ENCODE measurements at regions not wholly inside any gene's neighbourhood (a gene's known extent, or its start where the extent isn't known, plus 50 kb on each side); places are given as distances from the start of the nearest gene placed in this dataset.

DNA sequence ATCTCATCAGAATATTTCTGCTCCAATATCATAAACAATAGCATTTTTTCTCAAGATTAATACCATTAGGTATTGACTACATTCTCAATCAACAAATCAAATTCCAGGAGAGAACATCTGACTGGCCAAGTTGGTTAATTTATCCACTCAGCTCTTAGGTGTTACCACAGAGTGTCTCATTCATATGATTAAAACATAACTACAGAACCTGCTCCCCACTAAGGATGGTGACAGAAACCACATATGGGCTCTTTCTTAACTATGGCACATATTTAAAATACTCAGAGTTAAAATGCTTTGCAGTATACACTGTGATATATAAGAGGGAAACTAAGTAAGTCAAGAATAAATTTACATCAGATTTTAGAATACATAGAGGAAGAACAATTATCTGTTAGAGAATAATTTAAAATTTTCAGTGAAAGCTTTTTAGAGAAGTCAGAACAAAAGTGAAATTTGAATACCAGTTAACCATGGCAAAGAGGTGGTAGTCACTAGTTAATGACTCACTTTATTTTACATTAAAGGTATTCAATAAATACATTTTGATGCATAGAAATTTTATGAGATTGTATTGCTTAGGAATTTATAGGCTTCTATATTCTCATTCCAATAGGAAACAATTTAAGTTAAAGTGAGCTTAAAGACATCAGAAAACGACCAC lies 1120.8 kb upstream of the TMEFF2 start:
- Histone ChIP-seq H3K4me3 (ENCODE audit: low read depth, low read length, poor library complexity, severe bottlenecking) (no peak overlapping the region), H3K9me2 (ENCODE audit: insufficient read depth, low read length) (no peaks in the 10 kb centered on the region), H2AFZ (ENCODE audit: low read length) (no peak overlapping the region), H3K4me2 (ENCODE audit: low read length) (no peak overlapping the region), H3K4me1 (ENCODE audit: insufficient read depth, low read length, poor library complexity, severe bottlenecking) (no peaks in the 10 kb centered on the region), H4K20me1 (ENCODE audit: insufficient read depth, low read length) (no peaks in the 10 kb centered on the region), H3K79me2 (ENCODE audit: insufficient read depth, low read depth, low read length) (no peaks in the 10 kb centered on the region), H3K9me3 (ENCODE audit: low read length) (no peaks in the 10 kb centered on the region), H3K27ac (ENCODE audit: low read depth, low read length, poor library complexity, severe bottlenecking) (no peak overlapping the region), H3K36me3 (ENCODE audit: insufficient read depth, low read length) (no peaks in the 10 kb centered on the region)
- ChIA-PET CTCF (ENCODE audit: unreplicated experiment) (interaction anchor here (0.5 kb wide), 1 partner anchor 831 kb away, joined by 3 read pairs; no protein-coding TSS in a partner anchor), POLR2A (no interaction called here)
- BruUV-seq (replicated peaks), result no TSS peak
- no peak for DNase-seq (ENCODE audit: low spot score)
- intact Hi-C loops (cut with micrococcal nuclease; ENCODE audit: unreplicated experiment), result no loop called here
- no peak for TF ChIP-seq EZH2phosphoT487 (IDR thresholded peaks at IDR 0.05; ENCODE audit: borderline replicate concordance, low read depth, low read length)
- TF ChIP-seq, protein P1, sequence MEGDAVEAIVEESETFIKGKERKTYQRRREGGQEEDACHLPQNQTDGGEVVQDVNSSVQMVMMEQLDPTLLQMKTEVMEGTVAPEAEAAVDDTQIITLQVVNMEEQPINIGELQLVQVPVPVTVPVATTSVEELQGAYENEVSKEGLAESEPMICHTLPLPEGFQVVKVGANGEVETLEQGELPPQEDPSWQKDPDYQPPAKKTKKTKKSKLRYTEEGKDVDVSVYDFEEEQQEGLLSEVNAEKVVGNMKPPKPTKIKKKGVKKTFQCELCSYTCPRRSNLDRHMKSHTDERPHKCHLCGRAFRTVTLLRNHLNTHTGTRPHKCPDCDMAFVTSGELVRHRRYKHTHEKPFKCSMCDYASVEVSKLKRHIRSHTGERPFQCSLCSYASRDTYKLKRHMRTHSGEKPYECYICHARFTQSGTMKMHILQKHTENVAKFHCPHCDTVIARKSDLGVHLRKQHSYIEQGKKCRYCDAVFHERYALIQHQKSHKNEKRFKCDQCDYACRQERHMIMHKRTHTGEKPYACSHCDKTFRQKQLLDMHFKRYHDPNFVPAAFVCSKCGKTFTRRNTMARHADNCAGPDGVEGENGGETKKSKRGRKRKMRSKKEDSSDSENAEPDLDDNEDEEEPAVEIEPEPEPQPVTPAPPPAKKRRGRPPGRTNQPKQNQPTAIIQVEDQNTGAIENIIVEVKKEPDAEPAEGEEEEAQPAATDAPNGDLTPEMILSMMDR (conservative IDR thresholded peaks at IDR 0.05; ENCODE audit: low read length), result no peak

DNA sequence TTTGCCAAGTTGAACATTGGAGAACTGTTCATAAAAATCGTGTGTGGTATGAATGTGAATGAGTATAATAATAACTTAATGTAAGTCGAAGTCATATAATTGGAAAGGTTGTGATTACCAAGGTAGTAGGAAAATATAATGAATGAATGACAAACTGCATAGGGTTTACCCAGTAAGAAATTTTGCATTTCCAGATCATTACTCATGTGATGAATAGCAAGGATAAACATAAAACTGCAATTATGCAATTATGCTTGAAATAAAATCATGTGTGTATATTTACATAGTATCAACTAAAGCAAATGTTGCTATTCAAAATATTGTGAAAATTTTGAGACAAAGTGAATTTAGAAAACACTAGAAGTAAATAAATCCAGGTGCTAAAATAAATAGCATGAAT lies 1108.7 kb upstream of the TMEFF2 start:
- TF ChIP-seq, protein P1 (conservative IDR thresholded peaks at IDR 0.05; ENCODE audit: low read length), result no peak
- TF ChIP-seq EZH2phosphoT487 (IDR thresholded peaks at IDR 0.05; ENCODE audit: borderline replicate concordance, low read depth, low read length), result no peak
- ChIA-PET CTCF (ENCODE audit: unreplicated experiment) (no interaction called here), POLR2A (interaction anchor here (1.1 kb wide), 1 partner anchor 38 kb away, joined by 3 read pairs; no protein-coding TSS in a partner anchor)
- no peak overlapping the region for H3K27ac ChIP-seq (ENCODE audit: low read depth, low read length, poor library complexity, severe bottlenecking)
- no peaks in the 10 kb centered on the region for H3K9me3 ChIP-seq (ENCODE audit: low read length)
- intact Hi-C loops (cut with micrococcal nuclease; ENCODE audit: unreplicated experiment), result no loop called here
- no TSS peak for BruUV-seq (replicated peaks)
- no peaks in the 10 kb centered on the region for H3K9me2 ChIP-seq (ENCODE audit: insufficient read depth, low read length)
- H4K20me1 ChIP-seq (ENCODE audit: insufficient read depth, low read length), result no peaks in the 10 kb centered on the region
- no peak overlapping the region for H3K4me3 ChIP-seq (ENCODE audit: low read depth, low read length, poor library complexity, severe bottlenecking)
- H3K4me1 ChIP-seq (ENCODE audit: insufficient read depth, low read length, poor library complexity, severe bottlenecking), result no peaks in the 10 kb centered on the region
- no peak for DNase-seq (ENCODE audit: low spot score)
- no peaks in the 10 kb centered on the region for H3K36me3 ChIP-seq (ENCODE audit: insufficient read depth, low read length)
- H3K4me2 ChIP-seq (ENCODE audit: low read length), result no peak overlapping the region
- H3K79me2 ChIP-seq (ENCODE audit: insufficient read depth, low read depth, low read length), result no peaks in the 10 kb centered on the region
- H2AFZ ChIP-seq (ENCODE audit: low read length), result no peak overlapping the region

DNA sequence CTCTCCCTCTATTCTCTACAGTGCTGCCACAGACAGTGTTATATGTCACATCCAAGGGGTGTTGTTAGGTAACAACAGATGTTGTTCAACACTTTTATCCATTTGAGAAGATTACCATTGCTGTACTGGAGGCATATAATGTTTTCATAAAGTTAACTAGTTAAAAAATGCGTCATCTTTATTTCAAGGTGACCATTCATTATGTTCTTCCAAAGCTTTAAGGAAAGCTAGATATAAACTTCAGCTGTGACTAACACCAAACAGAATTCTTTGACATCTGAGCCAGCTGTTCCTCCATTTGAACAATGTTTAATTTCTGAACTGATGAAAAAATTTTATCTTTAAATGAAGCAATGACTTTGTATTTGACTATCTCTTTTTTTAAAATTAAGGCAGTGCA lies 1099.6 kb upstream of the TMEFF2 start:
- no TSS peak for BruUV-seq (replicated peaks)
- CTCF ChIA-PET (ENCODE audit: unreplicated experiment), result no interaction called here
- intact Hi-C loops (cut with micrococcal nuclease; ENCODE audit: unreplicated experiment), result no loop called here

More for the DNA sequence above, 1099.6 kb upstream of the TMEFF2 start:
- Histone ChIP-seq H2AFZ (ENCODE audit: low read length) (no peak overlapping the region), H3K79me2 (ENCODE audit: insufficient read depth, low read depth, low read length) (no peaks in the 10 kb centered on the region), H3K4me1 (ENCODE audit: insufficient read depth, low read length, poor library complexity, severe bottlenecking) (no peaks in the 10 kb centered on the region), H3K4me2 (ENCODE audit: low read length) (no peak overlapping the region), H3K4me3 (ENCODE audit: low read depth, low read length, poor library complexity, severe bottlenecking) (no peak overlapping the region), H3K9me2 (ENCODE audit: insufficient read depth, low read length) (no peaks in the 10 kb centered on the region), H3K9me3 (ENCODE audit: low read length) (no peaks in the 10 kb centered on the region), H3K27ac (ENCODE audit: low read depth, low read length, poor library complexity, severe bottlenecking) (no peak overlapping the region), H4K20me1 (ENCODE audit: insufficient read depth, low read length) (no peaks in the 10 kb centered on the region), H3K36me3 (ENCODE audit: insufficient read depth, low read length) (no peaks in the 10 kb centered on the region)
- POLR2A ChIA-PET, result no interaction called here
- DNase-seq (ENCODE audit: low spot score), result no peak
- TF ChIP-seq, protein P1 (conservative IDR thresholded peaks at IDR 0.05; ENCODE audit: low read length), result no peak
- TF ChIP-seq EZH2phosphoT487 (IDR thresholded peaks at IDR 0.05; ENCODE audit: borderline replicate concordance, low read depth, low read length), result no peak
